GM18858 (cell line): ENCODE measurements at regions not wholly inside any gene's neighbourhood (a gene's known extent, or its start where the extent isn't known, plus 50 kb on each side); places are given as distances from the start of the nearest gene placed in this dataset.

Experiments
- ATAC-seq: cut with Tn5 transposase; IDR thresholded peaks from one replicate; pipeline ENCODE4 v1.9.1; 2021; ENCODE audit not compliant: unreplicated experiment

DNA sequence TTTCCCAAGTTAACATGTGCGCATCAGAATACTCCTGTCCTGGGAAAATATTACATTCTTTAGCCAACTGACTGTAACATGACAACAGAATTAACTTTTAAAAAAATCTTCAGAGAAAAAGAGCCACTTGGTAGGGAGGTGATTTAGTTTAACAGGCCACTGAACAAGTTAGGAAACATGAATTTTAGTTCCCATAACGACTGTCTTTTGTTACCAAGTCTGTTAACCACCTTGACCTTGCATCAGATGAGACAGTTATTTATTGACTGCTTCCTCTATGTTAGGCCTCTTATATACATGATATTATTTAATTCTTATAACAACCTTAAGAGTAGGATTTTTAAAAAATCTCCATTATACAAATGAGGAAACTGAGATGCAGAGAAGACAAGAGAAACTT, 268.6 kb downstream of the NDFIP2 start:
- no peak for ATAC-seq

DNA sequence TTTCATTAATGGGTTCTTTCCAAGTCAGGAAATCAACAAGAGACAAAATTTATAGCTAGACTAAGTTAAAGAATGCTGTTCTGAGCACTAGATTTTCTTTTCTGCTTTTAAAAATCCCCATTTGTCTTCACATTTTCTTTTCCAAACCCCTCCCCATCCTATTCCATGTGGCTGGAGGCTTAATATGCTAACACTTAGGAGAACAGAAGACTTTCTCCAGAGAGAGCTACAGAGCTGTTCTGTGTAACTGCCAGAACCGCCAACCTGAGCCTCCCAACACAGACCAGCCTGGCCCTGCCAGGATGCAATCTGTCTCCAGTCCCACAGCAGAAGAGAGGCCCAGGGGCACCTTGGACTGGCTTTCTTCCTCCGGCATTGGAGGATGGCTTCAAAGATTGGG, 264.1 kb downstream of the NDFIP2 start:
- ATAC-seq = no peak

DNA sequence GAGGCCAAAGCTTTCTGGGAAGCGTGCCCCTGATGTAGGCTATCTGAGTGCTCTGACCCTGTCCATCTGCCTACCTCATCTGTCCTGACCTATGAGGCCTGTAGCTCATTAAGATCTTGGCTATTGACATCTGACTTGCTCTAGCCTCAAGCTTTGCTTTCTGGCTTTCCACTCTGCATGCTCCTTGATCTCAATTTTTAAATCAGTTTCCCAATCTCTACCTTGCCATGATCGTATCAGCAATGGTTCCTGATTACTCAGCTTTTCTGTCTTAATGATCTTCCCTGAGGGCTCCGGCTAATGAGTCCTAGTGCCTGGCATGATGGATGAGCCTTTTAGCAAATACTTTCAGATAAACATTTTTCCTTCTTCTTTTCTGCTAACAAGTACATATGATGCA, 262.0 kb downstream of the NDFIP2 start:
- ATAC-seq = no peak

DNA sequence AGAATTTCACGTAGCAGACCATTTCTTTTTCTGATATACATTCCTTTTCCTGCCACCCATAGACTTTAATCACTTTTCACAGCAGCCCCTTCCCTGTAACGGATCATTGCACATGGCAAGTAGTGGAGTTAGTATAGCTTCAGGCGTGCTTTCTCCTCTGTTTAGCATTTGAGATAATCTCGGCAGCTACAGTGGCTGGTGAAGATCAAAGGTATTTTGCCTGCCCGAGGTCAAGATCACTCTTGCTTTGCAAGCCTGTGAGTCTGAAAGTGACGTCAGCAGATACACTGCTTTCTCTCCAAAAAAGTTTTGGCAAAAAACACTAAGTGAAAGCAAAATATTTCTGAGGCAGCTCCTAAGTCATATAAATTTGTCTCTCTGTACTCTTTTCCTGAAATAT, 260.0 kb downstream of the NDFIP2 start:
- no peak for ATAC-seq

DNA sequence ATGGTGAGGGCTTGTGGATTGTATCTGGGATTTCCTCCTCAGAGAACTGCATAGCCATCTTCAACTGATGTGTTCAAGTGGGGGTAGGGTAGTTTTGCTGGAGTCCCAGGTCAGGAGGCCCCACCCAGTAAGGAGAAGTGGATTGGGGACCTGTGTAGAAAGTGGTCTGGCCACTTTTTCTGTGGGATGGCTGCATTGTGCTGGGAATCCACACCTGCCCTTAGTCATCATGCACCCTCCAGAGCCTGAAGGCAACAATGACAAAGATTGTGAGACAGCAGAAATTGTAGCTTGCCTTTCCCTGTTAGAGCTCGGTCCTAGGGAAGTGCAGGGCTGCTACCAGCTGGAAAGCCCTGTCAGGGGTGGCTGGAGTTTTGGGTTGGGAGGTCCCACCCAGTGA, 255.4 kb downstream of the NDFIP2 start:
- no peak for ATAC-seq

DNA sequence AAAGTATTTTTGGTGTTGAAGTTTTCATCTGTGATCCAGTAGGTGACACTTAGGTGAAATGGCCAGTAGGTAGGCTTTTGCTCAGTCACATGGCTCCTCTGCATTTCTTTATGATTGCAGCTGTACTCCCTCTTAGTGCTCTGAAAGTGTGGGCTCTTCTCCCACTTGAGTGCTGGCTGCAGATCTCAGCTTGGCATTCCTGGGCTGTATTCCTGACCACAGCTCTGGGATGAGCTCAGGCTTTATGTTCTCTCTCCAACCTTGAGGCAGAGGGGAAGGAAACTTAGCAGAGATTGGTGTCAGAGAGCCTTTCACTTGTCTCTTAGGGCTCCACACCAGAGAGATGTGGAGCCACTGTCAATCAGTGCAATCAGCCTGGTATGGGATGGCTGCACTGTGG, 254.3 kb downstream of the NDFIP2 start:
- ATAC-seq = no peak

DNA sequence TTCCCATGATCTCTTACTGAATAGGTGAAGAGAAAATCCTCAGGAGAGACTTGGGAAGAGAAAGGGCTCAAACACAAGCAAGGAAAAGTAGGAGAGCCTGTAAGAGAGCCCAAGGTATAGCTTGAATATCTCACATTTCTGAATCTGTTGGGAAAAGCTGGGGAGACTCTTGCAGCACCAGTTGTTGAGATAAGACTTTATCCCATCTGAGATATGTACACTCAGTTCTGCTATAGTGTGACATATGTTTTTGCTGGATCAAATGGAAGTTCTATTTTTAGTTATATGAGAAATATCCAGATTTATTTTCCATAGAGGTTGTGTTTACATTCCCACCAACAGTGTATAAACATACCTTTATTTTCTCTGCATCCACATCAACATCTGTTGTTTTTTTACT, 246.1 kb downstream of the NDFIP2 start:
- ATAC-seq = no peak

DNA sequence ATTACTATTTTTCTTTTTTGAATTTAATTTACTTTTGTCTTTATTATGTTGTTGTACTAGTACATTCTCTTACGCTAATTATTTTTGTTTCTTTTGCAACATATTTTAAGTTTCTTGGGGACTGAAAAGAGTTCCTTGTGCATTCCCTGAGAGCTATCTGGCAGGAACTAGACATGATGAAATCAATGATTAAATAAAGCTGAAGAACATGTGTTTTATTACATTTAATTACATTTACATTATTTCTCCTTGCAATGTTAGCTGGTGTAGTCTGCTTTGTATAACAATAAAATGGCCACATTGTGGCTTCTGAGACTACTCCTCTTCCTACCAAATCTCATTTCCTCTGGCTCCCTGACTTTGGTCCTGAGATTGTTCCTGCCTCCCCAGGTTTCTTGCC, 244.9 kb downstream of the NDFIP2 start:
- ATAC-seq = no peak

DNA sequence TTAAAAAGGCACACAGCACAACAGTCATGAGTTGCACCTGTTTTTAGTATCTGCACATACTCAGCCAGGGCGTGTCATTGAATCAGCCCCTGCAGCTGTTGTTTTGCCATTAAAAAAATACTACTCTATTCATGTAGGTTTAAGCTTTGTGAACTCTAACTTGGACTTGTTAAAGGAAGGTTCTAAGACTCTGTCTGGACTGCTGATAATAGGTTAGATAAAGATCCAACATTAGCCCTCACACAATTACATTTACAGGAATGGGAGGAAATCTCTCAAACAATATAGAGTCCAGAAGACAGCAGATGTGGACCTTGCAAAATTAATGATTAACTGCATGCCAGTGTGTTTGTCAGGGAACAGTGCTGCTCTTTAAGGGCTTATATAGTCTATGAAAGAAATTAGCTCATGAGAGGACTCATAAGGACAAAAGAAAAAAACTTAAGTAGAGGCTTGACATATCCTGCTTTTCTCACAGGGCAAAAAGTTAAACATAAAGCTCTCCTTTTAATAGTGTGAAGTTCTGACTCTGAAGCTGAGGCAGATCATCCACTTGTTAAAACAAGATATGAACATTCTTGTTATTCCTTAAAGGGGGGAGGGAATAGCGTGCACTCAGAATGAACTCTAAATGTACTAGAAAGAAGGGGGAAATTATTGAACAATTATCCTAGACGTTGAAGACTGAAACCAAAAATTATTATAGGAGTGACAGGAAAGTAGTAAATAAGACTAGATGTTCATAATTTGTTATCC, 243.6 kb downstream of the NDFIP2 start:
- ATAC-seq = no peak

DNA sequence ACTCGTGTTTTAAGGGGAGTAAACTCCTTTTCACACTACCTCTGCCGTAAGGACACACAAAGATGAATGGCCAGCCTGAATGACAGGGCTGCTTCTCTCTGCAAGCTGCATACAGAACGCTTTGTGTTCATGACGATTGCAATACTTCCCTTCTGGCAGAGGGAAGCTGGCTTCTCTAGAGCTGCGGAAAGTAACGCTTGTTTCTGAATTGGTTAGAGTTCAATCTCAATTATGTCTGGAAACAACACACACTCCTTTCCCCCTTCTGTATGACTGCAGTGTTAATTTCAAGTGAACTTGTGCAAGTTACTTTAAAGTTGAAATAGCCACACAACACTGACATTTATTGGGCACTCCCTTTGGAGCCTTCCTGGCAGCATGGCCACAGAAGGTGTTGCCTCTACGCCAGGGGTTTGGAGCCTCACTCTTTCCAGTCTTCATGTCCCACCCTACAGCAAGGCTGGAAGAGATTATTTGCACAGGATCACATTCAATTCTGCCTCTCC, 242.6 kb downstream of the NDFIP2 start:
- ATAC-seq = no peak

DNA sequence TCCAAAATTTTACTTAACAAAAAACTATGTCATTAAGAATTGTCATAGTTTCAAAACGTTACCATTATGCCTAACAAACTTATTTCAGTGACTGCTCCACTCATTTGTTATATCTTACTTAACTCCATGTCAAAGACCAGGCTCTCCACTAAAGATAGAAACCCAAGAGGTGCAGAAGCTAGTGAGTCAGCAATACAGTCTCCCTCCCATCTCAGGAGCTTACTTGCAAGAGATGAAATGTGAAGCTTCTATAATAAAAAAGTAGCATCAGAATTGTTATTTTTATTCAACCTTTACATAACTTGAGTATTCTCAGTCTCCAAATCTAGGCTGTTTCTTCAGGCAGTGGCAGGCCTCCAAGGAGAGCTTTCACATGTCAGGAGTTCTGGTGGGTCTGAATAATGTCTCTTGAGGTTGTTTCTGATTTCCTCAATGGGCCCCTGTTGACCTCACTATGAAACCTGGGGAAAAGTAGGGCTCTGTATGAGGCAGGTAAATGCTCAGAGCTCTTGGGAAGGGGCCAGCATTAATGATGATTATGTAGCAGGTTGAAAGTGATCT, 242.0 kb downstream of the NDFIP2 start:
- no peak for ATAC-seq

DNA sequence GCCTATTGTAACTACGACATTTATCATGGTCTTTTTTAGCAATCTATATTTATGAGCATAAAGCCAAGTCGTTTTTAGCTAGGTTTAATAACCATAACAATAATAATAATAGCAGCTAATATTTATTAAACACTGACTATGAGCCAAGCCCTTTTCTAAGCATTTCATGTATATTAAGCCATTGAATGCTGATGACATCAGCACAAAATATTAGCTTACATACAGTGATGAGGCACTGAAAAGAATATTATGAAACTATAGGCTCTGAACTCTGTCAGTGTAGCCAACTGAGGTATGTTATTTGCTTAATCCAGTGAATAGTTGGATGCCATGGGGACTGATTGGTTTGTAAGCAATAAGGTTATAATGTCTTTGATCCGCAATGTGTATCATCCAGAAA, 235.2 kb downstream of the NDFIP2 start:
- no peak for ATAC-seq

DNA sequence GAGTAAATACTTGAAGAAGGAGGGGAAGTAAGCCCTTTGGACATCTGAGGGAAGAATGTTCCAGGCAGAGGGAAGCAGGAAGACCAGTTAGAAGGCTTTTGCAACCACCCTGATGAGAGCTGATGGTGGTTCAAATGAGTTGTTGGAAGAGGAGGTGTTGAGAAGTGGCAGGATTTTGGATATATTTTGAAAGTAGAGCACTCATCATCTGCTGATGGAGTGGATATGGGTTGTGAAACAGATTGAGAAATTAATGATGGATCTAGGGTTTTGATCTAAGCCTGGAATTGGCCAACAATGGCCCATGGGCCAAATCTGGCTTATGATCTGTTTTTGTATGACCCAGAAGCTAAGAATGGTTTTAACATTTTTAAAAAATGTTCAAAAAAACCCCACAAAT, 230.7 kb downstream of the NDFIP2 start:
- no peak for ATAC-seq

DNA sequence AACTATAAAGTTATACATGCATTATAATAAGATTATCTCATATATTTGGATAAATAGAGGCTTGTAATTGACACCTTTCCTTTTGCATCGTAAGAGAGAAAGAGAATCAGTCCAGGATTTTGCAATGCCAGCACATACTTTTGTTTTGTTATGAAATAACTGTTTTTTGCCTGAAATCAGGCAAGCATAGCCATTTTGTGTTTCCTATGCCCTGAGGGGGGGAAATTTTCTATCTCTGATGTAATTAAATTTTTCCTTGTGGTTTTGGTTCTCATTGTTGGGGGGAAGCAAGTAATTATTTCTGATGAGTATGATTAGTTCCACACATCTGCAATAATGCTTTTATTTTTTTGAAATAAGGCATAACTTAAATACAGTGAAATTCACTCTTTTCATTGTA, 229.4 kb downstream of the NDFIP2 start:
- no peak for ATAC-seq

DNA sequence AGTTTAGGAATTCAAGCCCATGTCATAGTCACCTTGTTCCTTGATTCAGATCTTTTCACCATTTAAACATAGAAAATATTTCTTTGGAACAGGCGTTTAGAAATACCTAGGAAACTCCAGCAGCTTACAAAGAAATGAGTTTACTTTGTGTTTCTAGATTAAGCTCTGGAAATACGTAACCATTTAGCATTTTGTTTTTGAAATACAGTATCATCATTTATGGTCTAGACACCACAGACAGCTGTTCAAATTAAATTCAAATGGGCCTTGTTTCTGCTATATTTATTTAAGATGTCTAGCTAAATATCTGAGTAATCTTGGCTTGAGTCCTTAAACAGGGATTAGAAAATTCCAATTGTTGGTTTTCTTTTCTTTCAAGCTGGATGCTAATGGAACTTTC, 228.5 kb downstream of the NDFIP2 start:
- ATAC-seq = no peak

DNA sequence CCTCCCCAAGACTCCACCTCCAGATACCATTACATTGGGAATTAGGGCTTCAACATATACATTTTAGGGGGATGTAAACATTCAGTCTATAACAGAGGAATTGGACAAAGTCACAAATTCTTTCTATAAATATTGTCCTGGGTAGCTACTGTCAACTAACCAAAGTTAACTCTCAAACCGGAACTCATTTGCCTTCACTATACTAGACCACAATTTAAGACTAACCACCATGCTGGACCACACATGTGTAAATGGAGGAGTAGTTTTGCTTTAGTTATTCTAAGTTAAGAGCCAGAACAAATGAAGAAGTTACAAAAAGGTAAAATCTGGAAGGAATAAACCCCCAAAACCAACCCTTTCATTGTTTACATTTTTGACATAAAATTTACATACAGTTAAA, 222.8 kb downstream of the NDFIP2 start:
- peak; percentile 75 for ATAC-seq

DNA sequence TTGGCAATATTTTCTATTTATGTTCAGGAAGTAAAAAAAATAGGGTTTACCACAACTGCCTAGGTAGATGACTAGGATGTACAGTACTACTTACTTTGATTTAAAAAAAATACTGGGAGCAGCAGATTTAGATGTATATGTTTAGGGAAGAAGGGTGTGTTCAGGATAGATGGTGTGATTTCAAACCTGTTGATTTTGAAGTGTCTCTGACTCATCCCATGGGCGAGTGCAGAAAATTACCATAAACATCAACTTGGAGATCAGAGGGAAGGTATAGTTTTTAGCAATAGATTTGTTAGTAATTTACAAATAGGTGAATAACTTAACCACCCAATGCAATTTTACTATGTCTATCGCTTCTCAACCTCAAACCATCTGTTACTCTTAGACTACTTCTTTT, 214.8 kb downstream of the NDFIP2 start:
- ATAC-seq = no peak

DNA sequence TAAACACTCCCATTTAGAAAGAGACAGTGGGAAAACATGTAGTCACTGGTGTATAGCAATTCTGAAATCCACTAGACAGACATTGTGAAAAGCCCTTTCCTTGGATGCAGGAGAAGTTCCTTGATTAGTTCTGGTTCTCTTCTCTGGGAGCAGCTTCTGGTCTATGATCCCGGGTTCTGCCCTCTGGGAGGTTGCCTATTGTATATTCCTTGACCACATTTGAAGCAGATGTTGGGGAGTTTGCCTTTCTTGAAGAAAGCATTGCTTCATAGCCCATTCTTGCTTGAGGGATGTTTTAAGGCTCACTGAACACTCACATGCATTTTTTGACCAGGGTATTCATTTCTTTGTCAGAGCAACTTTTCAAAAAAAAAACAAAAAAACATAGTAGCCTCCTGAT, 211.9 kb downstream of the NDFIP2 start:
- ATAC-seq = no peak

DNA sequence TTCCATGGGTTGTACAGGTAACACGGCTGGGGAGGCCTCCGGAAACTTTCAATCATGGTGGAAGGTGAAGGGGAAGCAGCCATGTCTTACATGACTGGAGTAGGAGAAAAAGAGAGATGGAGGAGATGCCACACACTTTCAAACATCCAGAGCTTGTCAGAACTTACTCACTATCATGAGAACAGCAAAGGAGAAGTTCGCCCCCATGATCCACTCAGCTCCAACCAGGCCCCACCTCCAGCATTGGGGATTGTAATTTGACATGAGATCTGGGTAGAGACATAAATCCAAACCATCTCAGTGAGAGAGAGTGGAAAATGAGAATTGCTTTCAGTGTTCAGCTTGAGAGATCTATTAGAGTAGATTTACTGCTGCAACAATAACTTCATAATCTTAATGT, 210.9 kb downstream of the NDFIP2 start:
- no peak for ATAC-seq

DNA sequence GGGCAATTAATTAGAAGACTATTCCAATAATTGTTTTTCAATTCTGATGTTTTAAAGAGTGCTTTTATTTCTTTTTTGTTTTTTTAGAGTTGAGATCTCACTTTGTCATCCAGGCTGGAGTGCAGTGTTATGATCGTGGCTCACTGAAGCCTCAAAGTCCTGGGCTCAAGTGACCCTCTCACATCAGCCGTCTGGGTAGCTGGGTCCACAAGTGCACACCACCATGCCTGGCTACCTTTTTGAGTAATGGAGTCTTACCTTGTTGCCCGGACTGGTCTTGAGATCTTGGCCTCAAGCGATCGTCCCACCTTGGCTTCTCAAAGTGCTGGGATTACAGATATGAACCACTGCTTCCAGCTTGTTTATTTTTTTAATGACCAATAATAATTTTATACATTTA, 207.8 kb downstream of the NDFIP2 start:
- no peak for ATAC-seq

DNA sequence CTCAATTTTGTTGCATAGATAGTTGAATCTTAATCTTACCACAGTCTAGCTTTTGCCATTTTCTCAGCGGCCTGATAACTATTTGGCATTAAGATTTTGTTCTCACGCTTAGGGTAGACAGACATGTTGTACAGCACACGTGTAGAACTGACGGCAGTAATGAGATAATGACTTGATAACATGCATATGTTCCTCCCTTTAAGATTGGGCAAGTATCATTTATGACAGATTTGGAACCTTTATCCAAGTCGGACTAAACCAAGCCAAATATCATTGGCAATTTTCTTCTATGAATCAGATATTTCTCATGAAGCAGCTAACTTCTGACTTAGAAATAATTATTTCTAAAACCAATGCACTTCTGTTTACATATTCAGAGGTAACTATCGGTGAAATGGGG, 205.5 kb downstream of the NDFIP2 start:
- ATAC-seq = no peak

DNA sequence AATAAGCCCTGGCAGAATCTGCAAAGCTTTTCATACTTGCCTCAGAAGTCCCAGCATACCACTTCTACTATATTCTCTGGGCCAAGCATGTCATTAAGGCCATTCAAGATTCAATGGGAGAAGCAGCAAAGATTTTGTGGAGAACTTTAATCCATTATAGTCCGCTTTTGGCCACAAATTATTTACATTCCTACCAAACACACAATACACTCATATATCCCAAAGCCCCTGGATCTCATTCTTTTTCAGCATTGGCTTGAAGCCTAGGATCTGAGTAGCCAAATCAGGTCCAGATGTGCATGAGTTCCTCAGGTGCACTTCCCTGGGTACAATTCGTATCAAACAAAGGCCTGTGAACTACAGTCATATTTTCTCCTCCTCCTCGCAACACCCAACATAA, 203.4 kb downstream of the NDFIP2 start:
- no peak for ATAC-seq

DNA sequence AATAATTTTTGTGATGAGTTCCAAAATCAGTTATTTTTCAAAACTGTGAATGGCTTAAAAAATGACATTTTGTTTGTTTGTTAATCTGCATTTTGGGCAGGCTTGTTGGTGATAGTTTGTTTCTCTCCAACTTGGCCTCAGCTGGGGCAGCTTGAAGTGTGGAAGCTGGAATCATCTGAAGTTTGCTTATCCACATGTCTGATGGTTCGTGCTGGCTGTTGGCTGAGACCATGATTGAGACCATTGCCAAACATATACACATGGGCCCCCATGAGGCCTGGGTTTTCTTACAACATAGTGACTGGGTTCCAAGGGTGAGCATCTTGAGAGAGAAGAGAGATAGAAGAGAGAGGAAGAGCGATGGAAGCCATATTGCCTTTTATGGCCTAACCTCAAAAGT, 201.2 kb downstream of the NDFIP2 start:
- ATAC-seq = no peak
